ENCODE measurements at regions not wholly inside any gene's neighbourhood (a gene's known extent, or its start where the extent isn't known, plus 50 kb on each side); places are given as distances from the start of the nearest gene placed in this dataset.

DNA sequence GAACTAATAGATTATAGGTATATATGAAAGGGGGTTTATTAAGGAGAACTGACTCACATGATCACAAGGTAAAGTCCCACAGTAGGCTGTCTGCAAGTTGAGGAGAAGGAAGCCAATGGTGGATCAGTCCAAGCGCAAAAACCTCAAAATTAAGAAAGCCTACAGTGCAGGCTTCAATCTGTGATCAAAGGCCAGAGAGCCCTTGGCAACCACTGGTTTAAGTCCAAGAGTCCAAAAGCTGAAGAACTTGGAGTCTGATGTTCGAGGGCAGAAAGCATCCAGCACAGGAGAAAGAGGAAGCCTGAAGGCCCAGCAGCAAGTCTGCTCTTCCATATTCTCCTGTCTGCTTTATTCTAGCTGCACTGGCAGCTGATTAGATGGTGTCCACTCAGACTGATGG is 721.3 kb upstream of the PCDH9 start:
- TF ChIP-seq CTCF (IDR thresholded peaks at IDR 0.05; ENCODE audit: insufficient read depth, low read depth, low read length) (no peak), EZH2 (IDR thresholded peaks at IDR 0.05; ENCODE audit: insufficient read depth, low read length) (no peak)
